ENCODE measurements at regions not wholly inside any gene's neighbourhood (a gene's known extent, or its start where the extent isn't known, plus 50 kb on each side); places are given as distances from the start of the nearest gene placed in this dataset.

DNA sequence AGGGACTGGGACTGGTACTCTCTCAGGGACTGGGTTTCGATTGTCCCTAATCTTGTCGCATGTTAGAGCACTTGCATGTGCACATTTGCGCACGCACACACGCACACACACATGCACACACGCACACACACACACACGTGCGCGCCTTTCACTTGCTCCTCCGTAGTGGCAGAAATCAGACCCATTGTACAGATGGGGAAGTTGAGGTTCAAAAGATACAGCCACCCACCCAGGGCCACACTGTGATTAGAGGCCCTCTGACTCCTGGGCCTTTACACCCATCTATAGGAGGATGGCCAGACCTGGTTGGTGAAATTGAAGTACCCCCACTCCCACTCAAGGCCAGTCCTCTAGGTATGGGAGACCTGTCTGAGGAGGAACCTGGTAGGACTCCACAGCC lies 167.8 kb upstream of the LHX5 start:
- Histone ChIP-seq H3K27ac (no peak overlapping the region), H3K36me3 (no peaks in the 10 kb centered on the region), H3K9me3 (no peaks in the 10 kb centered on the region), H3K4me3 (no peak overlapping the region), H3K4me1 (no peaks in the 10 kb centered on the region), H3K27me3 (no peaks in the 10 kb centered on the region)
- no peak for TF ChIP-seq POLR2A (IDR thresholded peaks at IDR 0.05)
- TF ChIP-seq, protein P1, sequence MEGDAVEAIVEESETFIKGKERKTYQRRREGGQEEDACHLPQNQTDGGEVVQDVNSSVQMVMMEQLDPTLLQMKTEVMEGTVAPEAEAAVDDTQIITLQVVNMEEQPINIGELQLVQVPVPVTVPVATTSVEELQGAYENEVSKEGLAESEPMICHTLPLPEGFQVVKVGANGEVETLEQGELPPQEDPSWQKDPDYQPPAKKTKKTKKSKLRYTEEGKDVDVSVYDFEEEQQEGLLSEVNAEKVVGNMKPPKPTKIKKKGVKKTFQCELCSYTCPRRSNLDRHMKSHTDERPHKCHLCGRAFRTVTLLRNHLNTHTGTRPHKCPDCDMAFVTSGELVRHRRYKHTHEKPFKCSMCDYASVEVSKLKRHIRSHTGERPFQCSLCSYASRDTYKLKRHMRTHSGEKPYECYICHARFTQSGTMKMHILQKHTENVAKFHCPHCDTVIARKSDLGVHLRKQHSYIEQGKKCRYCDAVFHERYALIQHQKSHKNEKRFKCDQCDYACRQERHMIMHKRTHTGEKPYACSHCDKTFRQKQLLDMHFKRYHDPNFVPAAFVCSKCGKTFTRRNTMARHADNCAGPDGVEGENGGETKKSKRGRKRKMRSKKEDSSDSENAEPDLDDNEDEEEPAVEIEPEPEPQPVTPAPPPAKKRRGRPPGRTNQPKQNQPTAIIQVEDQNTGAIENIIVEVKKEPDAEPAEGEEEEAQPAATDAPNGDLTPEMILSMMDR (IDR thresholded peaks at IDR 0.05) = no peak
- DNase-seq = no peak

DNA sequence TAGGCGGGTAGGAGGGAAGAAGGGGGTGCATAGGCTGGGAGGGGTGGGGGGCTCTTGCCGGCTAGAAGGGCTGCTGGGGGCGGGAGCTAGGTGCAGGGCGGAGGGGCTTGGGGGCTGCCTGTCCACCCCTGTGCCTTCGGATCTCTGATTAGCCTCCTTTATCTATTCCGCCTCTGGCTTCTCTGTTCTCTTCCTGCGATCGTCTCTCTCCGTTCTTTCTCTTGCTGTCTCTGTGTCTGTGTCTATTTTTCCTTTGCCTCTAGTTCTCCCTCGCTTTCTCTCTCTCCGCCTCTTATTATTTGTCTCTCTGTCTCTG lies 166.7 kb upstream of the LHX5 start:
- no peaks in the 10 kb centered on the region for H3K36me3 ChIP-seq
- no peak for DNase-seq
- H3K4me3 ChIP-seq = no peak overlapping the region
- TF ChIP-seq POLR2A (IDR thresholded peaks at IDR 0.05) = no peak
- TF ChIP-seq, protein P1 (IDR thresholded peaks at IDR 0.05) = no peak
- H3K27ac ChIP-seq = no peak overlapping the region
- no peaks in the 10 kb centered on the region for H3K4me1 ChIP-seq
- H3K9me3 ChIP-seq = no peaks in the 10 kb centered on the region
- no peaks in the 10 kb centered on the region for H3K27me3 ChIP-seq

DNA sequence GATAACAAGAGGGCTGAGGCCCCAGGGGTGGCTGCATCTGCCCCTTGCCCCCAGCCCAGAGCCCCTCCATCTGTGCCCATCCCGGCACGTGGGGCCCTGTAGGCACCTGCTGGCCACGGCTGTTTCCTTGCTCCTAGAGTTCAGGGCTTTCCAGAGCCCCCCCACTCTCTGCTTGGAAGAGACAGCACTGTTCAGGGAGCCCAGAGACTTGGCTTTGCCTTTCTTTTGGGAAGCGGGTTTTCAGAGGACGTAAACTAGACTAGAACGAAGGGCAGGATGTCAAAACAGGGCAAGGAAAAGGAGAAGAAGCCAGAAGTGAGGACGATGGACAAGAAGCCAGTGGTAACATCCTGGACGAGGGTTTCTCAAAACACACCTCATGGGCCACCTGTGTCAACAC lies 163.3 kb upstream of the LHX5 start:
- Histone ChIP-seq H3K27me3 (no peaks in the 10 kb centered on the region), H3K9me3 (no peaks in the 10 kb centered on the region), H3K36me3 (no peaks in the 10 kb centered on the region)

DNA sequence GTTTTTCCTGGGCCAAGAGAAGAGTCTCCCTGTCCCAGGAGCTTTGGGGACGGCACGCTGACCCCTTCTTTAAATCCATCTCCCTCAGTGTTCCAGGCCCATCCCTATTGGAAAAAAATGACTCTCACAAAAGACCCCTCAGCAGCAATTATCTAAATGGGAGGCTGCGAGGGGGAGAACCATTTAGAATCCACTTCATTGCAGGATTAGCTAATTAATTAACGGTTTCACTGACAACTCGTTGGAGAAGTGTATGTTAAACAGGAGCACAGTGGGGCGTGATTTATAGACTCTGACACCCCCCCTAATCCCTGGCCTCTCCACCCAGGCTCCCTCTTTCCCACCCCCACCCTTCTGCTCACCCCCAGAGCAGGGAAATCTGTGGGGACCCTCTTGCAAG lies 162.8 kb upstream of the LHX5 start:
- no peak for TF ChIP-seq POLR2A (IDR thresholded peaks at IDR 0.05)
- TF ChIP-seq, protein P1 (IDR thresholded peaks at IDR 0.05) = no peak
- Histone ChIP-seq H3K36me3 (no peaks in the 10 kb centered on the region), H3K27ac (no peak overlapping the region), H3K9me3 (no peaks in the 10 kb centered on the region), H3K4me3 (no peak overlapping the region), H3K27me3 (no peaks in the 10 kb centered on the region), H3K4me1 (no peaks in the 10 kb centered on the region)
- no peak for DNase-seq

More for the DNA sequence above, 163.3 kb upstream of the LHX5 start:
- Histone ChIP-seq H3K4me3 (no peak overlapping the region), H3K4me1 (no peaks in the 10 kb centered on the region), H3K27ac (no peak overlapping the region)
- TF ChIP-seq POLR2A (IDR thresholded peaks at IDR 0.05) = no peak
- TF ChIP-seq, protein P1 (IDR thresholded peaks at IDR 0.05) = no peak
- DNase-seq = no peak

DNA sequence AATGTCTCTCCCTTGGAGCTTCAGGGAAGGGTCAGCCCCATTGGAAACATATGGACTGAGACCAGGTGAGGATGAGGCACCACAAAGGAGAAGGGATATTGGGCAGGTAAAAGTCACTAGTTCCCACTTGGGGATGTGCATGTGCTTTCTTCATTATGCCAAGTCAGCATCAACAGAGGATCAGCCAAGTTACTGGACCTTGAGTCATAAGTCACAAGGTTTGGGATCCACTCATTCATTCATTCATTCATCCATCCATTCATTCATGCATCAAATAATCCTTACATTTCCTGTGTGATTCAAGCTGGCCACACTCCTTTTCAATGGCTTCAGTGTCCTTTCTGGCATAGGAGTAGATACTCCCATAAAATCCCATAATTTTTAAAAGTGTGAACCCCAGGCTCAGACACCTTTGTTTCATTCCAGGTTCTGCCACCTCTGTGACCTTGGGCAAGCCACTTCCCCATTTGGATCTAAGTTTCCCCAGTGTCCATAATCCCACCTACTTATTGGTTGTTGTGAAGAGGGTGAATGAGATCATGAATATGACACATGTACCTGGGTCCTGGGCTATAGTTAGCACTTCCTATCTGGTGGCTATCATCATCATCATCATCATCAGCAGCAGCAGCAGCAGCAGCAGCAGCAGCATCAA lies 162.1 kb upstream of the LHX5 start:
- TF ChIP-seq, protein P1 (IDR thresholded peaks at IDR 0.05) = no peak
- no peak for TF ChIP-seq POLR2A (IDR thresholded peaks at IDR 0.05)
- no peak overlapping the region for H3K27ac ChIP-seq
- H3K4me1 ChIP-seq = no peaks in the 10 kb centered on the region
- no peaks in the 10 kb centered on the region for H3K36me3 ChIP-seq
- no peaks in the 10 kb centered on the region for H3K27me3 ChIP-seq
- no peak for DNase-seq
- H3K4me3 ChIP-seq = no peak overlapping the region
- H3K9me3 ChIP-seq = no peaks in the 10 kb centered on the region

DNA sequence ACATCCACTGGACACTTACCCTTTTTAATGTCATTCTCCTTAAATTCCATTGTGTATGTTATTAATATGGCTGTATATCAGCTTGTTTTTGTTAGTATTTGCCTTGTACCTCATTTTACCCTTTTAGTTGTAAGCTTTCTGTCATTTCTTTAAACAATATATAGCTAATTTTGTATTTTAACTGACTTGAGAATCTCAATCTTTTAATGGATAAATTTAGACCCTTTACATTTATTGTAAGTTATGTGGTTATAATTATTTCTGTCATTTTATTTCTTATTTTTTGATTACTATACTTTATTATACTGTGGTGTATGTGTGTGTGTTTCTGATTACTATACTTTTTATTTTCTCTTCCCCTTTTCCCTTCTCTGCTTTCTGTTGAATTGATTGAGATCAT lies 159.0 kb upstream of the LHX5 start:
- DNase-seq = no peak
- H3K27ac ChIP-seq = no peak overlapping the region
- no peaks in the 10 kb centered on the region for H3K9me3 ChIP-seq
- H3K36me3 ChIP-seq = no peaks in the 10 kb centered on the region
- no peaks in the 10 kb centered on the region for H3K27me3 ChIP-seq
- H3K4me3 ChIP-seq = no peak overlapping the region
- no peaks in the 10 kb centered on the region for H3K4me1 ChIP-seq
- TF ChIP-seq, protein P1 (IDR thresholded peaks at IDR 0.05) = no peak
- no peak for TF ChIP-seq POLR2A (IDR thresholded peaks at IDR 0.05)
